SK-N-SH treated with all-trans-retinoic acid at 6 μM for 48 hours (cell line): ENCODE measurements at regions not wholly inside any gene's neighbourhood (a gene's known extent, or its start where the extent isn't known, plus 50 kb on each side); places are given as distances from the start of the nearest gene placed in this dataset.

Experiments
- ARNTL ChIP-seq: fragments of 450-650 bp; formaldehyde crosslinking; IDR thresholded peaks from 2 replicates; pipeline ENCODE4 v1.5.0; 2020; ENCODE audit warnings: low read depth, mild to moderate bottlenecking, moderate library complexity, borderline replicate concordance
- BACH2 ChIP-seq: fragments of 250-450 bp; sonication (Bioruptor Pico); IDR thresholded peaks from 2 replicates; pipeline ENCODE4 v1.9.0; 2021; ENCODE audit warnings: mild to moderate bottlenecking, borderline replicate concordance
- ESRRG ChIP-seq: fragments of 250-450 bp; sonication (Bioruptor Pico); IDR thresholded peaks from 2 replicates; pipeline ENCODE4 v1.6.1; 2021; ENCODE audit warnings: mild to moderate bottlenecking
- RARB ChIP-seq: fragments of 250-450 bp; sonication (Bioruptor Pico); IDR thresholded peaks from 2 replicates; pipeline ENCODE4 v1.8.0; 2021; ENCODE audit warnings: mild to moderate bottlenecking, moderate library complexity
- TCF4 ChIP-seq: fragments of 250-450 bp; sonication (Bioruptor Pico); IDR thresholded peaks from 2 replicates; pipeline ENCODE4 v1.8.0; 2021; ENCODE audit warnings: mild to moderate bottlenecking, moderate library complexity, borderline replicate concordance
- ZFP3 ChIP-seq: fragments of 250-450 bp; sonication (Bioruptor Pico); IDR thresholded peaks from 2 replicates; pipeline ENCODE4 v1.5.0; 2020; ENCODE audit warnings: mild to moderate bottlenecking, moderate library complexity
- ZFP30 ChIP-seq: fragments of 450-650 bp; formaldehyde crosslinking; IDR thresholded peaks from 2 replicates; pipeline ENCODE4 v1.5.0; 2022; ENCODE audit warnings: mild to moderate bottlenecking, moderate library complexity
- TF ChIP-seq, protein P1 (sequence below): fragments of 250-450 bp; sonication (Bioruptor Pico); IDR thresholded peaks from 2 replicates; pipeline ENCODE4 v1.8.0; 2020; ENCODE audit warnings: mild to moderate bottlenecking, moderate library complexity, borderline replicate concordance
- TF ChIP-seq, protein P2 (sequence below): fragments of 250-450 bp; sonication (Bioruptor Pico); IDR thresholded peaks from 2 replicates; pipeline ENCODE4 v1.5.1; 2020; ENCODE audit warnings: low read depth, mild to moderate bottlenecking, moderate library complexity

DNA sequence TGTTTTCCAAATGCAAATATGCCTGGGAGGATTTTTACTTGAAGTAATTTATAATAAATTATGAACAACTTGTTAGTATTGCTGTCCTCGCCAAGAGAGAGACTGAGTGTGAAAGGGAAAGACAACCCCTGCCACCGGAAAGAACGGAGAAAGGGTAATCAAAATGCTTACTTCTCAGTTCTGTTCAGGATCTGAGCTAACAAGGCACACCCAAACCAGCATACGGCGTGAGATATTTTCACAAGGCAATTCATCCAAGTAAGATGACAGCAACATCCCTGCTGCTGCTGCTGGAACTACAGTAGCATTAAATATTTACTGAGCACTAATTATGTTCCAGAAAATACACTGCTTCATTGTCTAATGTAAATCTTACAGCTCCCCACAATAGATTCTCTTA, 96.1 kb downstream of the KBTBD8 start:
- TF ChIP-seq TCF4 (no peak), ZFP3 (CRISPR knock-in tag) (no peak), ESRRG (CRISPR knock-in tag) (no peak), ARNTL (CRISPR knock-in tag) (no peak), RARB (CRISPR knock-in tag) (no peak), ZFP30 (CRISPR knock-in tag) (no peak), BACH2 (CRISPR knock-in tag) (no peak)
- TF ChIP-seq, protein P1, sequence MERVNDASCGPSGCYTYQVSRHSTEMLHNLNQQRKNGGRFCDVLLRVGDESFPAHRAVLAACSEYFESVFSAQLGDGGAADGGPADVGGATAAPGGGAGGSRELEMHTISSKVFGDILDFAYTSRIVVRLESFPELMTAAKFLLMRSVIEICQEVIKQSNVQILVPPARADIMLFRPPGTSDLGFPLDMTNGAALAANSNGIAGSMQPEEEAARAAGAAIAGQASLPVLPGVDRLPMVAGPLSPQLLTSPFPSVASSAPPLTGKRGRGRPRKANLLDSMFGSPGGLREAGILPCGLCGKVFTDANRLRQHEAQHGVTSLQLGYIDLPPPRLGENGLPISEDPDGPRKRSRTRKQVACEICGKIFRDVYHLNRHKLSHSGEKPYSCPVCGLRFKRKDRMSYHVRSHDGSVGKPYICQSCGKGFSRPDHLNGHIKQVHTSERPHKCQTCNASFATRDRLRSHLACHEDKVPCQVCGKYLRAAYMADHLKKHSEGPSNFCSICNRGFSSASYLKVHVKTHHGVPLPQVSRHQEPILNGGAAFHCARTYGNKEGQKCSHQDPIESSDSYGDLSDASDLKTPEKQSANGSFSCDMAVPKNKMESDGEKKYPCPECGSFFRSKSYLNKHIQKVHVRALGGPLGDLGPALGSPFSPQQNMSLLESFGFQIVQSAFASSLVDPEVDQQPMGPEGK (CRISPR knock-in tag) = no peak
- TF ChIP-seq, protein P2, sequence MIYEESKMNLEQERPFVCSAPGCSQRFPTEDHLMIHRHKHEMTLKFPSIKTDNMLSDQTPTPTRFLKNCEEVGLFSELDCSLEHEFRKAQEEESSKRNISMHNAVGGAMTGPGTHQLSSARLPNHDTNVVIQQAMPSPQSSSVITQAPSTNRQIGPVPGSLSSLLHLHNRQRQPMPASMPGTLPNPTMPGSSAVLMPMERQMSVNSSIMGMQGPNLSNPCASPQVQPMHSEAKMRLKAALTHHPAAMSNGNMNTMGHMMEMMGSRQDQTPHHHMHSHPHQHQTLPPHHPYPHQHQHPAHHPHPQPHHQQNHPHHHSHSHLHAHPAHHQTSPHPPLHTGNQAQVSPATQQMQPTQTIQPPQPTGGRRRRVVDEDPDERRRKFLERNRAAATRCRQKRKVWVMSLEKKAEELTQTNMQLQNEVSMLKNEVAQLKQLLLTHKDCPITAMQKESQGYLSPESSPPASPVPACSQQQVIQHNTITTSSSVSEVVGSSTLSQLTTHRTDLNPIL (CRISPR knock-in tag) = no peak
